ENCODE measurements at regions not wholly inside any gene's neighbourhood (a gene's known extent, or its start where the extent isn't known, plus 50 kb on each side); places are given as distances from the start of the nearest gene placed in this dataset.

GRCh38 chr2:12263730-12264129 is 453.0 kb upstream of the TRIB2 start:
- Mint-ChIP-seq H3K4me1 (peaks cover 15% of the 10 kb centered on the region), H3K4me3 (no peak overlapping the region), H3K9me3 (no peaks in the 10 kb centered on the region), H3K27me3 (ENCODE audit: insufficient read depth) (no peaks in the 10 kb centered on the region), H3K36me3 (ENCODE audit: low read depth) (no peaks in the 10 kb centered on the region), H3K27ac (no peak overlapping the region)
- no peak for TF ChIP-seq CTCF (conservative IDR thresholded peaks at IDR 0.05)
- Histone ChIP-seq H3K4me1 (ENCODE audit: control insufficient read depth, insufficient read depth, low read length) (no peaks in the 10 kb centered on the region), H3K9ac (ENCODE audit: extremely low read depth, low read length, poor library complexity, severe bottlenecking) (no peak overlapping the region), H3K4me3 (ENCODE audit: low read length) (no peak overlapping the region), H3K27me3 (ENCODE audit: control insufficient read depth, insufficient read depth, low read length, poor library complexity, severe bottlenecking) (no peaks in the 10 kb centered on the region), H3K36me3 (ENCODE audit: control insufficient read depth, insufficient read depth, low read length) (no peaks in the 10 kb centered on the region), H3K27ac (ENCODE audit: low read depth, low read length) (no peak overlapping the region), H3K9me3 (ENCODE audit: control insufficient read depth, low read length) (no peaks in the 10 kb centered on the region)
- no peak for DNase-seq

- Histone ChIP-seq H3K27me3 (ENCODE audit: control insufficient read depth, insufficient read depth, low read length, poor library complexity, severe bottlenecking) (no peaks in the 10 kb centered on the region), H3K27ac (ENCODE audit: low read depth, low read length) (no peak overlapping the region), H3K4me3 (ENCODE audit: low read length) (no peak overlapping the region), H3K9ac (ENCODE audit: extremely low read depth, low read length, poor library complexity, severe bottlenecking) (no peak overlapping the region), H3K36me3 (ENCODE audit: control insufficient read depth, insufficient read depth, low read length) (no peaks in the 10 kb centered on the region), H3K9me3 (ENCODE audit: control insufficient read depth, low read length) (no peaks in the 10 kb centered on the region), H3K4me1 (ENCODE audit: control insufficient read depth, insufficient read depth, low read length) (no peaks in the 10 kb centered on the region)
- no peak overlapping the region for H3K4me3 Mint-ChIP-seq
- H3K27me3 Mint-ChIP-seq (ENCODE audit: insufficient read depth), result no peaks in the 10 kb centered on the region
- WGBS, 2 experiments (ENCODE audit: insufficient coverage in 1 of 2, insufficient read length in 1 of 2), result 94 to 100% methylated on average over 1 of the region's 1 CpG
- TF ChIP-seq CTCF (conservative IDR thresholded peaks at IDR 0.05), result no peak
- peaks cover 18% of the 10 kb centered on the region for H3K4me1 Mint-ChIP-seq
- DNase-seq, result no peak
- no peaks in the 10 kb centered on the region for H3K9me3 Mint-ChIP-seq
- H3K27ac Mint-ChIP-seq, result no peak overlapping the region
- no peaks in the 10 kb centered on the region for H3K36me3 Mint-ChIP-seq (ENCODE audit: low read depth)
Observed at GRCh38 chr2:12264146-12264545, 452.6 kb upstream of the TRIB2 start.

GRCh38 chr2:12265646-12266045 is 451.1 kb upstream of the TRIB2 start:
- Histone ChIP-seq H3K4me3 (ENCODE audit: low read length) (no peak overlapping the region), H3K4me1 (ENCODE audit: control insufficient read depth, insufficient read depth, low read length) (no peaks in the 10 kb centered on the region), H3K36me3 (ENCODE audit: control insufficient read depth, insufficient read depth, low read length) (no peaks in the 10 kb centered on the region), H3K27ac (ENCODE audit: low read depth, low read length) (no peak overlapping the region), H3K9me3 (ENCODE audit: control insufficient read depth, low read length) (no peaks in the 10 kb centered on the region), H3K27me3 (ENCODE audit: control insufficient read depth, insufficient read depth, low read length, poor library complexity, severe bottlenecking) (no peaks in the 10 kb centered on the region), H3K9ac (ENCODE audit: extremely low read depth, low read length, poor library complexity, severe bottlenecking) (no peak overlapping the region)
- Mint-ChIP-seq H3K27me3 (ENCODE audit: insufficient read depth) (no peaks in the 10 kb centered on the region), H3K36me3 (ENCODE audit: low read depth) (no peaks in the 10 kb centered on the region), H3K27ac (no peak overlapping the region), H3K9me3 (no peaks in the 10 kb centered on the region), H3K4me1 (peaks cover 16% of the 10 kb centered on the region), H3K4me3 (no peak overlapping the region)
- 75 to 83% methylated on average over 1 of the region's 1 CpG for WGBS, 2 experiments (ENCODE audit: insufficient coverage in 1 of 2, insufficient read length in 1 of 2)
- no peak for DNase-seq
- no peak for TF ChIP-seq CTCF (conservative IDR thresholded peaks at IDR 0.05)

All from endodermal cell (in vitro differentiated cells).